Keratinocyte (primary cell): ENCODE measurements at regions not wholly inside any gene's neighbourhood (a gene's known extent, or its start where the extent isn't known, plus 50 kb on each side); places are given as distances from the start of the nearest gene placed in this dataset.

ENCODE experiments used
- EZH2 ChIP-seq: IDR thresholded peaks from one replicate; pipeline ENCODE4 v1.6.1; 2012; ENCODE audit warnings: inconsistent platforms, mild to moderate bottlenecking, low read length, moderate library complexity
- TF ChIP-seq, protein P1 (sequence below), 3 experiments: IDR thresholded peaks in 1 of 3; conservative IDR thresholded peaks in 1 of 3; optimal IDR thresholded peaks in 1 of 3; 2 replicates in 2 of 3; 3 replicates in 1 of 3; pipeline versions ENCODE3 to v1.5.1; 2011; ENCODE audit warnings: low read length in 3 of 3, mild to moderate bottlenecking in 3 of 3, moderate library complexity in 2 of 3, control low read depth in 1 of 3, inconsistent platforms in 1 of 3; ENCODE audit not compliant: insufficient read depth in 2 of 3; ENCODE audit errors: extremely low read depth in 1 of 3

DNA sequence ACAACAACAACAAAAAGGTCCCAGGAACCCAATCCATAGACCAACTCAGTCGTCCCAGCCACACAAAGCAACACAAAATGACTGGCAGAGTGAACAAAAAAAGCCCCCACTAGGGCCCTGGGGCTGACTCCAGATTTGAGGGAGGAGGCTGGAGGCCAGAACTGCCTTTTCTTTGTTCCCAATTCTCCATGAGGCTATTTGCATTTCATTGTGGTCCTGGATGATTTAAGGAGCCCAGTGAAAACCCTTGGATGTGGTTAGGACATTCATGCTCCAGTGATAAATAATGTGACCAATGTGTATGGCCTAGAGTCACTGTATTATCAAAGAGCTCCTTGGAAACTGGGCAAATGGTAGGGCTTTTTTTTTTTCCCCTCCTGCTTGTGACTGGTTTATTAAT, 192.9 kb downstream of the NUAK1 start:
- TF ChIP-seq, protein P1, sequence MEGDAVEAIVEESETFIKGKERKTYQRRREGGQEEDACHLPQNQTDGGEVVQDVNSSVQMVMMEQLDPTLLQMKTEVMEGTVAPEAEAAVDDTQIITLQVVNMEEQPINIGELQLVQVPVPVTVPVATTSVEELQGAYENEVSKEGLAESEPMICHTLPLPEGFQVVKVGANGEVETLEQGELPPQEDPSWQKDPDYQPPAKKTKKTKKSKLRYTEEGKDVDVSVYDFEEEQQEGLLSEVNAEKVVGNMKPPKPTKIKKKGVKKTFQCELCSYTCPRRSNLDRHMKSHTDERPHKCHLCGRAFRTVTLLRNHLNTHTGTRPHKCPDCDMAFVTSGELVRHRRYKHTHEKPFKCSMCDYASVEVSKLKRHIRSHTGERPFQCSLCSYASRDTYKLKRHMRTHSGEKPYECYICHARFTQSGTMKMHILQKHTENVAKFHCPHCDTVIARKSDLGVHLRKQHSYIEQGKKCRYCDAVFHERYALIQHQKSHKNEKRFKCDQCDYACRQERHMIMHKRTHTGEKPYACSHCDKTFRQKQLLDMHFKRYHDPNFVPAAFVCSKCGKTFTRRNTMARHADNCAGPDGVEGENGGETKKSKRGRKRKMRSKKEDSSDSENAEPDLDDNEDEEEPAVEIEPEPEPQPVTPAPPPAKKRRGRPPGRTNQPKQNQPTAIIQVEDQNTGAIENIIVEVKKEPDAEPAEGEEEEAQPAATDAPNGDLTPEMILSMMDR (optimal IDR thresholded peaks at IDR 0.05 in 1 of 3, IDR thresholded peaks at IDR 0.05 in 1 of 3, conservative IDR thresholded peaks at IDR 0.05 in 1 of 3; ENCODE audit: extremely low read depth in 1 of 3, insufficient read depth in 2 of 3, low read length in 3 of 3): no peak
- no peak for TF ChIP-seq EZH2
